Panc1 (cell line): ENCODE measurements at regions not wholly inside any gene's neighbourhood (a gene's known extent, or its start where the extent isn't known, plus 50 kb on each side); places are given as distances from the start of the nearest gene placed in this dataset.
"Not testable (repeated sequence)": the region's sequence is repeated elsewhere in the genome, so short reads cannot be mapped to it uniquely, and the experiment has no call there.

Experiments used
- ATAC-seq: fragments of 200-7000 bp; cut with Tn5 transposase; 2 replicates; pipeline ENCODE4 v1.9.1; 2020; ENCODE audit warnings: mild to moderate bottlenecking, moderate library complexity
- BruUV-seq: library from RNA; stranded (reverse); fragments of 400-500 nt; replicated peaks from 2 replicates; lab custom pipeline; 2021; lab: Mats Ljungman, UMichigan
- CTCF ChIA-PET: fragments of 300-600 bp; sonication (Branson Sonifier 250); formaldehyde crosslinking; loops from one replicate; lab custom pipeline; 2022; ENCODE audit warnings: antibody characterized with exemption; lab: Charles Lee
- POLR2A ChIA-PET: fragments of 300-600 bp; sonication (Branson Sonifier 250); formaldehyde crosslinking; loops from one replicate; lab custom pipeline; 2022; ENCODE audit warnings: antibody characterized with exemption; lab: Charles Lee
- DNase-seq: peaks from one replicate; pipeline ENCODE4 v3.0.0-alpha.2; 2010; ENCODE audit warnings: low read depth, low spot score
- H3K27ac ChIP-seq: 2 replicates; pipeline ENCODE4 v1.5.1; 2011; ENCODE audit warnings: mild to moderate bottlenecking, low read length, inconsistent platforms
- H3K27me3 ChIP-seq: fragments of 200-500 bp; sonication (Bioruptor generic); 2 replicates; pipeline ENCODE4 v1.6.0; 2014; ENCODE audit warnings: low read length, inconsistent platforms; ENCODE audit not compliant: control insufficient read depth, insufficient read depth
- H3K36me3 ChIP-seq: fragments of 200-500 bp; sonication (Bioruptor generic); 2 replicates; pipeline ENCODE4 v1.5.1; 2014; ENCODE audit warnings: inconsistent platforms, mild to moderate bottlenecking, low read length, moderate library complexity; ENCODE audit not compliant: control insufficient read depth, insufficient read depth
- H3K4me1 ChIP-seq: 2 replicates; pipeline ENCODE4 v1.5.1; 2011; ENCODE audit warnings: inconsistent platforms, mild to moderate bottlenecking, low read length, moderate library complexity; ENCODE audit not compliant: control insufficient read depth, insufficient read depth
- H3K4me3 ChIP-seq, 2 experiments: 2 replicates each; pipeline ENCODE4 v1.5.1; 2011 to 2012; ENCODE audit warnings: low read depth in 2 of 2, low read length in 2 of 2, mild to moderate bottlenecking in 2 of 2, inconsistent platforms in 1 of 2, moderate library complexity in 1 of 2
- H3K9me3 ChIP-seq: fragments of 200-500 bp; sonication (Bioruptor generic); 2 replicates; pipeline ENCODE4 v1.5.1; 2014; ENCODE audit warnings: low read depth, mild to moderate bottlenecking, inconsistent platforms, low read length, moderate library complexity; ENCODE audit not compliant: control insufficient read depth, insufficient read depth
- CTCF ChIP-seq: fragments of 450-650 bp; IDR thresholded peaks from 2 replicates; pipeline ENCODE4 v1.5.1; 2017; ENCODE audit warnings: mild to moderate bottlenecking
- POLR2AphosphoS5 ChIP-seq: IDR thresholded peaks from 2 replicates; pipeline ENCODE4 v1.6.1; 2012; ENCODE audit warnings: mild to moderate bottlenecking, low read depth, low read length, moderate library complexity
- SIN3A ChIP-seq: IDR thresholded peaks from 2 replicates; pipeline ENCODE4 v1.6.1; 2012; ENCODE audit warnings: low read depth, mild to moderate bottlenecking, low read length, moderate library complexity, borderline replicate concordance; ENCODE audit not compliant: insufficient read depth
- TCF7L2 ChIP-seq: IDR thresholded peaks from 2 replicates; pipeline ENCODE4 v1.6.1; 2011; ENCODE audit warnings: mild to moderate bottlenecking, low read depth, low read length, inconsistent platforms
- in situ Hi-C: cut with HindIII; loops from 2 replicates; pipeline ENCODE4 v1.10.0; 2016; ENCODE audit warnings: low sequenced_read_pairs, low pct_unique_long_range_greater_than_20kb
- intact Hi-C: fragments of 100-400 bp; cut with micrococcal nuclease; formaldehyde crosslinking; loops from one replicate; pipeline ENCODE4 v1.10.0; 2022; ENCODE audit not compliant: unreplicated experiment
- TF ChIP-seq, protein P1 (sequence below), 2 experiments: IDR thresholded peaks; 2 replicates each; pipeline ENCODE4 v1.6.1; 2011 to 2012; ENCODE audit warnings: low read depth in 2 of 2, control low read depth in 1 of 2, low read length in 1 of 2, mild to moderate bottlenecking in 1 of 2, moderate library complexity in 1 of 2; ENCODE audit not compliant: insufficient read depth in 1 of 2

- Histone ChIP-seq H3K36me3 (no peaks in the 10 kb centered on the region), H3K4me3 (no peak overlapping the region), H3K27me3 (no peaks in the 10 kb centered on the region), H3K9me3 (no peaks in the 10 kb centered on the region), H3K27ac (no peak overlapping the region), H3K4me1 (no peaks in the 10 kb centered on the region)
- ChIA-PET POLR2A (no interaction called here), CTCF (interaction anchor here (0.6 kb wide), 1 partner anchor 159 kb away, joined by 6 read pairs; no protein-coding TSS in a partner anchor)
- DNase-seq: no peak
- no peak for ATAC-seq
- no TSS peak for BruUV-seq
- TF ChIP-seq, protein P1, sequence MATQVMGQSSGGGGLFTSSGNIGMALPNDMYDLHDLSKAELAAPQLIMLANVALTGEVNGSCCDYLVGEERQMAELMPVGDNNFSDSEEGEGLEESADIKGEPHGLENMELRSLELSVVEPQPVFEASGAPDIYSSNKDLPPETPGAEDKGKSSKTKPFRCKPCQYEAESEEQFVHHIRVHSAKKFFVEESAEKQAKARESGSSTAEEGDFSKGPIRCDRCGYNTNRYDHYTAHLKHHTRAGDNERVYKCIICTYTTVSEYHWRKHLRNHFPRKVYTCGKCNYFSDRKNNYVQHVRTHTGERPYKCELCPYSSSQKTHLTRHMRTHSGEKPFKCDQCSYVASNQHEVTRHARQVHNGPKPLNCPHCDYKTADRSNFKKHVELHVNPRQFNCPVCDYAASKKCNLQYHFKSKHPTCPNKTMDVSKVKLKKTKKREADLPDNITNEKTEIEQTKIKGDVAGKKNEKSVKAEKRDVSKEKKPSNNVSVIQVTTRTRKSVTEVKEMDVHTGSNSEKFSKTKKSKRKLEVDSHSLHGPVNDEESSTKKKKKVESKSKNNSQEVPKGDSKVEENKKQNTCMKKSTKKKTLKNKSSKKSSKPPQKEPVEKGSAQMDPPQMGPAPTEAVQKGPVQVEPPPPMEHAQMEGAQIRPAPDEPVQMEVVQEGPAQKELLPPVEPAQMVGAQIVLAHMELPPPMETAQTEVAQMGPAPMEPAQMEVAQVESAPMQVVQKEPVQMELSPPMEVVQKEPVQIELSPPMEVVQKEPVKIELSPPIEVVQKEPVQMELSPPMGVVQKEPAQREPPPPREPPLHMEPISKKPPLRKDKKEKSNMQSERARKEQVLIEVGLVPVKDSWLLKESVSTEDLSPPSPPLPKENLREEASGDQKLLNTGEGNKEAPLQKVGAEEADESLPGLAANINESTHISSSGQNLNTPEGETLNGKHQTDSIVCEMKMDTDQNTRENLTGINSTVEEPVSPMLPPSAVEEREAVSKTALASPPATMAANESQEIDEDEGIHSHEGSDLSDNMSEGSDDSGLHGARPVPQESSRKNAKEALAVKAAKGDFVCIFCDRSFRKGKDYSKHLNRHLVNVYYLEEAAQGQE (IDR thresholded peaks at IDR 0.05; ENCODE audit: insufficient read depth in 1 of 2, low read depth in 2 of 2, low read length in 1 of 2): no peak
- no peak for TF ChIP-seq CTCF
- no peak for TF ChIP-seq TCF7L2
- TF ChIP-seq SIN3A: no peak
- no peak for TF ChIP-seq POLR2AphosphoS5
- in situ Hi-C loops (no loop called here), intact Hi-C loops (no loop called here)
These were observed 66.5 kb upstream of the ANKRD10 start for GRCh38 chr13:110981379-110981778.

DNA sequence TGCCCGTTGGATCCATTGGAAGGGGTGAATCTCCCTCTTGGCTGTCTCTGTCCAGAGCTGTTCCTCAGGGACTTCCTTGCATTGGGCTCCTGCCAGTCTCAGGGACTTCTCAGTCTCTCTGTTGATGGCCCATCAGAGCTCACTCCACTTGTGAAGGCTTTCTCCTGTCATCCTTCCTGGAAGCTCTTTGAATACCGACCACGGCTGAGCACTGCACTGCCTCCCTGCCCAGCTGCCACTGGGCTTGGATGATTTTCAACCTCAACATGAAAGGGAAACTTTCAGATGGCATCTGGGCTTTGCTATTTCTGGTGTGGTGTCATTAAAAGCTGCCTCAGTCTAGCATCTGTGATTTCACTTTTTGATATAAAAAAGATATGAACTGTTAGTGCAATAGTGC lies 66.1 kb upstream of the ANKRD10 start:
- ChIA-PET CTCF (interaction anchor here (0.6 kb wide), 1 partner anchor 159 kb away, joined by 6 read pairs; no protein-coding TSS in a partner anchor), POLR2A (no interaction called here)
- Histone ChIP-seq H3K4me3 (no peak overlapping the region), H3K4me1 (no peaks in the 10 kb centered on the region), H3K9me3 (no peaks in the 10 kb centered on the region), H3K27ac (no peak overlapping the region), H3K27me3 (no peaks in the 10 kb centered on the region), H3K36me3 (no peaks in the 10 kb centered on the region)
- in situ Hi-C loops (no loop called here), intact Hi-C loops (no loop called here)
- TF ChIP-seq, protein P1 (IDR thresholded peaks at IDR 0.05; ENCODE audit: insufficient read depth in 1 of 2, low read depth in 2 of 2, low read length in 1 of 2): no peak
- TF ChIP-seq POLR2AphosphoS5: no peak
- no peak for TF ChIP-seq TCF7L2
- ATAC-seq (no peak), DNase-seq (no peak)
- no TSS peak for BruUV-seq

DNA sequence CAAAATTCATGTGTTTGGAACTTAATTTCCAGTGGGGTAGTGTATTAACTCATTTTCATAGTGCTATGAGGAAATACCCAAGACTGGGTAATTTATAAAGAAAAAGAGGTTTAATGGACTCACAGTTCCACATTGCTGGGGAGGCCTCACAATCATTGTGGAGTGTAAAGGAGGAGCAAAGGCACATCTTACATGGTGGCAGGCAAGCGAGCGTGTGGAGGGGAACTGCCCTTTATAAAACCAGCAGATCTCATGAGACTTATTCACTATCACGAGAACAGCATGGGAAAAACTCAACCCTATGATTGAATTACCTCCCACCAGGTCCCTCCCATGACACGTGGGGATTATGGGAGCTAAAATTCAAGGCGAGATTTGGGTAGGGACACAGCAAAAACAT lies 64.3 kb upstream of the ANKRD10 start:
- H3K27ac ChIP-seq, H3K36me3 ChIP-seq, H3K9me3 ChIP-seq, ATAC-seq, CTCF ChIA-PET, H3K4me1 ChIP-seq, intact Hi-C loops, H3K27me3 ChIP-seq, BruUV-seq, DNase-seq, POLR2A ChIA-PET, H3K4me3 ChIP-seq, in situ Hi-C loops: not testable (repeated sequence)
